Mucosa of descending colon (tissue), 3 donors: ENCODE measurements at regions not wholly inside any gene's neighbourhood (a gene's known extent, or its start where the extent isn't known, plus 50 kb on each side); places are given as distances from the start of the nearest gene placed in this dataset.

Experiments used
- ATAC-seq: fragments of 200-7000 bp; cut with Tn5 transposase; one replicate; pipeline ENCODE4 v1.9.1; 2020; ENCODE audit warnings: mild to moderate bottlenecking, moderate library complexity
- DNase-seq, 3 donors: peaks; one replicate each; pipeline ENCODE4 v3.0.0-alpha.2; 2020
- H3K36me3 ChIP-seq: fragments of 200-600 bp; one replicate; pipeline ENCODE4 v1.8.0; 2021; ENCODE audit warnings: low read depth, mild to moderate bottlenecking
- H3K4me1 ChIP-seq: fragments of 200-600 bp; one replicate; pipeline ENCODE4 v1.8.0; 2021; ENCODE audit warnings: low read depth, mild to moderate bottlenecking
- H3K4me3 ChIP-seq: fragments of 200-600 bp; one replicate; pipeline ENCODE4 v1.8.0; 2021; ENCODE audit warnings: mild to moderate bottlenecking
- H3K9me3 ChIP-seq: fragments of 200-600 bp; one replicate; pipeline ENCODE4 v1.8.0; 2021; ENCODE audit warnings: mild to moderate bottlenecking
- intact Hi-C, 2 donors: fragments of 100-400 bp; cut with DNase I in 1 of 2; cut with micrococcal nuclease in 1 of 2; formaldehyde crosslinking; loops; one replicate each; pipeline versions ENCODE4 v1.11.0 to v1.11.1; 2022; cut with DNase I, micrococcal nuclease
- TF ChIP-seq, protein P1 (sequence below): fragments of 200-600 bp; IDR thresholded peaks from one replicate; pipeline ENCODE4 v1.8.0; 2022; ENCODE audit warnings: antibody characterized with exemption, mild to moderate bottlenecking
- donor health status: DM: no; HTN: no; CAD: no; lungs with moderate emphysema.
- donor health status: DM: no; HTN: no; CAD: no.
- donor health status: DM: no; HTN: yes; CAD: no.

DNA sequence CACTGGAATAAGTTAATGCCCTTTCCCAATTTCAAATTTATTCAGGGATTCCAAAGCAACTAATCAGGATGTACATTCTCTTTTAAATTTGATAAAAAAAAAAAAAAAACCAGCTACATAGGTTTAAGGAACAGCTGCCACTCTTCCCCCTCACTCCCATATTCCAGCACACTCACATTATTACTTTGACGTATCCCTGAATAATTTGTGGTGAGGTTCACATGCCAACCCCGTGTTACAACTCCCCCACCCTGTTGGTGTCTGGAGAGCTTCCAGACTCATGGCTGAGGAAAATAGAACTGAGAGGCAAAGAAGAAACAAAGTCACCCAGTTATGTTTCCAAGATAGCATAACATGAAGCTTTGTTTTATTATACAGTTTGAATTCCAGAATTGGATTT, 300.5 kb upstream of the MME start:
- DNase-seq = no peak
- TF ChIP-seq, protein P1, sequence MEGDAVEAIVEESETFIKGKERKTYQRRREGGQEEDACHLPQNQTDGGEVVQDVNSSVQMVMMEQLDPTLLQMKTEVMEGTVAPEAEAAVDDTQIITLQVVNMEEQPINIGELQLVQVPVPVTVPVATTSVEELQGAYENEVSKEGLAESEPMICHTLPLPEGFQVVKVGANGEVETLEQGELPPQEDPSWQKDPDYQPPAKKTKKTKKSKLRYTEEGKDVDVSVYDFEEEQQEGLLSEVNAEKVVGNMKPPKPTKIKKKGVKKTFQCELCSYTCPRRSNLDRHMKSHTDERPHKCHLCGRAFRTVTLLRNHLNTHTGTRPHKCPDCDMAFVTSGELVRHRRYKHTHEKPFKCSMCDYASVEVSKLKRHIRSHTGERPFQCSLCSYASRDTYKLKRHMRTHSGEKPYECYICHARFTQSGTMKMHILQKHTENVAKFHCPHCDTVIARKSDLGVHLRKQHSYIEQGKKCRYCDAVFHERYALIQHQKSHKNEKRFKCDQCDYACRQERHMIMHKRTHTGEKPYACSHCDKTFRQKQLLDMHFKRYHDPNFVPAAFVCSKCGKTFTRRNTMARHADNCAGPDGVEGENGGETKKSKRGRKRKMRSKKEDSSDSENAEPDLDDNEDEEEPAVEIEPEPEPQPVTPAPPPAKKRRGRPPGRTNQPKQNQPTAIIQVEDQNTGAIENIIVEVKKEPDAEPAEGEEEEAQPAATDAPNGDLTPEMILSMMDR = no peak
- Histone ChIP-seq H3K4me1 (no peaks in the 10 kb centered on the region), H3K4me3 (no peak overlapping the region), H3K9me3 (no peaks in the 10 kb centered on the region), H3K36me3 (no peaks in the 10 kb centered on the region)
- intact Hi-C loops = no loop called here
- no peak for ATAC-seq

DNA sequence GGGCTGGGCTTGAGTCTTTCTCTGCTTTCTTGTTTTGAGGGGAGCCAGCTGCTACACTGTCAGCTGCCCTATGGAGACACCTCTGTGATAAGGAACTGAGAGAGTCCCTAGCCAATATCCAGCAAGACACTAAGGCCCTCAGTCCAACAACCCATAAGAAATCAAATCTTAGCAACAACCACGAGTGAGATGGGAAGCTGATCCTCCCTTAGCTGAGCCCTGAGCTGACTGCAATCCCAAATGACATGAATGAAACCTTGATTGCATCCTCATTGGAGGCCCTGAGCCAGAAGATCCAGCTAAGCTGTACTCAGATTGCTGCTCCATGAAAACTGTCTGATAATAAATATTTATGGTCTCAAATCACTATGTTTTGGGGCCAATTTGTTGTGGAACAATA, 302.1 kb upstream of the MME start:
- H3K36me3 ChIP-seq = no peaks in the 10 kb centered on the region
- no peaks in the 10 kb centered on the region for H3K9me3 ChIP-seq
- intact Hi-C loops = no loop called here
- TF ChIP-seq, protein P1 = no peak
- no peaks in the 10 kb centered on the region for H3K4me1 ChIP-seq
- ATAC-seq = no peak
- H3K4me3 ChIP-seq = no peak overlapping the region
- DNase-seq = no peak

DNA sequence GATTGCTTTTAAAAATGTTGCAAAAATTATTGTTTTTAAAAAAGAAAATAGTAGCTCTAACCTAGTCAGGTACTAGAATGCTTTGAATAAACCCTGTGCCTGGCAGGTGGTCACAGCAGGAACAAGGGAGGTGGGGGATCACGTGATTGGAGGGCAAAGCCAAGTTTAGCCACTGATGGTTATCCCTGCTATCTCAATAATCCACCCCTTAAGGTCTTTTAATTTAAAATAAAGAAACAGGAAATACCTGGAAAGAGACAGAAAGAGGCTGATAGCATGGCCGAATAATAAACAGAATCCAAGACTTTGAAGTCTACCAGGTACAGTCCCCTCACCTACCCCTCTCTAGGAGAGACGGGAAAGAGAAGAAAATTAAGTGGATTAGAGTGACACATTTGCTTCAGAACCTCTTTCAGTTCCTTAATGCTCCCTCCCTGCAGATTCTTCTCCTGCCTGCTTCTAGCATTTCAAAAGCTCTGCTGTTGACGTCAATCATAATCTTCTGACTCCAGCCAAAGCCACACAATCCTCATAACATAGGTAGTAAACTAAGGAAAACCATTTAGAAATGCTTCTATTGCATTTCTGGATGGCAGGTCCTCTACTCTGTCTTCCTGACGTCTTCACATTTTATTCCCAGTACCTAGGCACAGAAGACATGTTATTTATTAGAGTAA, 303.4 kb upstream of the MME start:
- Histone ChIP-seq H3K4me1 (no peaks in the 10 kb centered on the region), H3K4me3 (no peak overlapping the region), H3K9me3 (no peaks in the 10 kb centered on the region), H3K36me3 (no peaks in the 10 kb centered on the region)
- no peak for ATAC-seq
- intact Hi-C loops = no loop called here
- TF ChIP-seq, protein P1 = no peak
- DNase-seq = no peak

DNA sequence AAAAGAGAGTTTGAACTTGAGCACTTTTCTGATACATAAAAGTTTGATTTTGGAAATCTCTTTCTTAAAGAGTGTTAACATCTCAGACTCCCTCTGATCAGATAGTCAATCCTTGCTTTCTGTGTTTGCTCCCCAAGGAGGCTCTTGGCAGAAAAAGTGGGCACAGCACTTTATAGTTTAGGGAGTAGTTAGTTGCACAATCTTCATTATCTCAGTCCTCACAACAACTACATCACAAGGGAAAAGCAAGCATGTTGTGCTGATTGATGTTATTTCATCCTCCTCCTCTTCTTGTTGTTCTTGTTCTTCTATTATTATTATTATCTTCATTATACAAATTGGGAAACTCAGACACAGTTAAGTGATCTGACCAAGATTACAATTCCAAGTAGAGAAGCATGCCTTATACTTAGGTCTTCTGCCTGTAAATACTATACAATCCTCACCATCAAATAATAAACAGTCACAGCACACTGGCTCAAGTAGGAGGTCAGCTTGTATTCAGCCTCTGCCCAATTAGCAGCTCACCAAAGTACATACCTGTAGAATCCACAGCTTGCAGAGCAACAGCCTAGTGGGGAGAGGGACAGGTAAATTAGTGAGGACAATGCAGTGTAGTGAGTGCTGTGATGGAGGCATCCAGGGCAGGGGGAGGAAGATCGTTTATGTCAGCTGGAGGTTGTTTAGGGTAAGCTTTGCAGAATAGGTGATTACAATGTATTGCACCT, 304.1 kb upstream of the MME start:
- TF ChIP-seq, protein P1 = no peak
- no peak overlapping the region for H3K4me3 ChIP-seq
- intact Hi-C loops = no loop called here
- no peaks in the 10 kb centered on the region for H3K9me3 ChIP-seq
- H3K4me1 ChIP-seq = no peaks in the 10 kb centered on the region
- ATAC-seq (no peak), DNase-seq (no peak)
- H3K36me3 ChIP-seq = no peaks in the 10 kb centered on the region

DNA sequence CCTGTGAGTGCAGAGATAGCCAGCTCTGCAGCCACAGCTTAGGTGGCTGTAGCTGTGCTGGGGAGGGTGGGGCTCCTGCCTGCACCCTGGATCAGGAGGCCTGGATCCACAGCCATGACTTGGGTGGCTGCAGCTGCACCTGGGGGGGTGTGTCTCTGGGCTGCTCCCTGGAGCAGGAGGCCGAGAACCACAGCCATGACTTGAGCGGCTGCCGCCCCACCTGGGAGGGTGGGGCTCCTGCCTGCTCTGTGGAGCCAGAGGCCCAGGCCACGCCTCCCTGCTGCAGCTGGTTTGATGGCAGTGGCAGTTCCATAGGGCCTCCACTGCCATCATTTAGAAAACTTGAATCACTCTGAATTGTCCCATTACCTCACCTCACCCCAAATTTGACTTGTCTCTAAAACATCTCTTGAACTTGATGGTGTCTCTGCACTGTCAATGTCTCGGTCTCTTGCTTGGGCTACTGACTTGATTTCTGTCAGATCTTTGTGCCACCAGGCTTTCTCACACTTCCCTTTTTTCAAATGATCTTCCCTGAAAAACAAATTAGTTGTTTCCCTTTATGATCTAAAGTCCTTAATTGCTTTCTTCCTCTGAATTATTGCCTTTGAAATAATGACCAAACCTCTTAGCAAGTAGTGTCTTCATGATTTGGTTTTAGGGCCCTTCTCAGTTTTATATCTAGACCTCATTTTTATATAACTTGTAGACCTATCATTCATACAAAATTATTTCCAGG, 313.2 kb upstream of the MME start:
- peak; percentile 84 for ATAC-seq
- DNase-seq = peak in 2 of 3 donors; percentile 37 to 64
- TF ChIP-seq, protein P1 = no peak

More for the DNA sequence above, 313.2 kb upstream of the MME start:
- Histone ChIP-seq H3K4me1 (no peaks in the 10 kb centered on the region), H3K4me3 (no peak overlapping the region), H3K9me3 (no peaks in the 10 kb centered on the region), H3K36me3 (no peaks in the 10 kb centered on the region)
- intact Hi-C loops = no loop called here
